Retina (tissue), 1 donor: ENCODE measurements at regions not wholly inside any gene's neighbourhood (a gene's known extent, or its start where the extent isn't known, plus 50 kb on each side); places are given as distances from the start of the nearest gene placed in this dataset.

Experiments used
- DNase-seq: peaks from one replicate; pipeline ENCODE4 v3.0.0-alpha.2; 2016

DNA sequence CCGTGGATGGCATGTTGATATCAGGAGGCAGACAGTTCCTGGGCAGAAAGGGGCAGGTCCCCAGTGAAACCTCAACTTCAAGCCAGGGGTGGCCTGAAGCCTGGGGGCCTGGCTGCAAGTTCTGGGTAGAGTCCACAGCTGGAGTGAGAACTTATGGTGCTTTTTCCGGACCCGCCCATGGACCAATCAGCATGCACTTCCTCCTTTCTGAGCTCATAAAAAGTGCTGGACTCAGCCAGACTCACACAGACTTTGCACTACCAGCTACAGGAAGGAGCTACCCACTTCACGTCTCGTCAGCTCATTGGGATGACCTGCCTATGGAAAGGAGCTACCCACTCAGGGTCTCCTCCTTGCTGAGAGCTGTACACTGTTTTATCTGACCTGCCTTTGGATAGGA is 183.1 kb upstream of the MC4R start:
- no peak for DNase-seq

DNA sequence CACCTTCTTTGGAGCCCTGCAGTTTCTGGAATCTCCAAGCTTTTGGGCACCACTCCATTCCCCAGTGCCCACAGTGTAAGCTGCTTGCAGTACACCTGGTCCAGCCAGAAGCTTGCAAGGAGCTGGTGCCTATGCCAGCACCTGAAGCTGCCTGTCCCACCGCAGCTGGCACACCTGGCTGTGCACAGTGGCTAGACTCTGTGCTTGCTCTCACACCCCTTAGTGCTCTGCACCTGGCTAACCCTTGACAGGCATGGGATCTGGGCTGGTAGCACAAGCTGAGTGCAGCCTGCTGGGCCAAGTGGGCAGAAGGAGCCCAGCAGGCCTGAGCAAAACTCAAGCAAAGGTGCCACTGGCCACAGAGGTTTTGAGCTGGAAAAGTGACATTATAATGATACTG is 183.8 kb upstream of the MC4R start:
- no peak for DNase-seq

DNA sequence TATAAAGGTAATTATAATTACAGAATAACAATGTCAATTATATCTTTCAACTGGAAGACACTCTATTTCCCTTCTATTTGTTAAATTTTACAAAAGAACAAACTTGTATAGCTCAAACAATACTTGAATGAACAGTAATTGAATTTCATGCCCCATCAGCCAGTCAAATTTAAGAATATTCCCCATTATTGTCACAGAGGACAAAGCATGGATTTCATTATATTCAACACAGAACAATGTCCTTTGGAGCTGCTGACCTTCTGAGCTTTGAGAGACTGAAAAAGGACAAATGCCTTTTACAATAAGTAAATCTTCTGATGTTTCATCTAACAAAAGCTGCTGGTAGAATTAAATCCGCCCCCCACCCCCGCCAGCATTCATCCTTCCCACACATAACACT is 187.5 kb upstream of the MC4R start:
- peak; percentile 27 for DNase-seq

DNA sequence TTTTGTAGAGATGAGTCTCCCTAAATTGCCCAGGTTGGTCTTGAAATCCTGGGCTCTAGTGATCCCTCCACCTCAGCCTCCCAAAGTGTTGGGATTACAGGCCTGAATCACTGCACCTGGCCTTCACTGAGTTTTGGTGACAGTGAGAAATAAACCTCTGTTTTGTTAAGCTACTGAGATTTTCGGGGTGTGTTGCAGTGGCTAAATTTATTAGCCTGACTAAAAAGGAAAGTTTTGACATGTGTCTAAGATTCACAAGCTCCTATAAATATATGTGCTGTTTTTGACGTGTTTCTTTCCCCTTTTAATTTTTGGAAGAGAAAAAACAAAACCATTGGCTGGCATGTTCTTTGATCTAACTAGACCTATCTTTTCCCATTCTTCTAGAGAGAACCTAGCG is 190.5 kb upstream of the MC4R start:
- no peak for DNase-seq

DNA sequence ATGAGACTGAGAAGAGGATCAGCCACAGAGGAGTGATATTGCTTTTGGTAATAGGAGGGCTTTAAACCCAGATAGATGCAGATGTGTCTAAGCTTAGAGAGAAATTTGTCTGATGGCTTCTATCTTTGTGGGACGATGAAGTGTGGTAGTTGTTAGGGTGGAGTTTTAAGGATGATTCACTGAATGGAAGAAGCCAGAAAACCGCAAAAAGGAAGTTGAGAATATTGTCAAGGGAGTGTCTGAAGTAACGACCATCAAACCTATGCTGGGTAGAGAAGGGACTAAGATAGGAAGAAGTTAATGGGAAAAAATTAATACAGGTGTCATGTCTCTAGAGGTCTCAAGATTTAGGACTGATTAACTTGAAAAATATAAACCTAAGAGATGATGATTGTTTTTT is 195.6 kb upstream of the MC4R start:
- DNase-seq = no peak

DNA sequence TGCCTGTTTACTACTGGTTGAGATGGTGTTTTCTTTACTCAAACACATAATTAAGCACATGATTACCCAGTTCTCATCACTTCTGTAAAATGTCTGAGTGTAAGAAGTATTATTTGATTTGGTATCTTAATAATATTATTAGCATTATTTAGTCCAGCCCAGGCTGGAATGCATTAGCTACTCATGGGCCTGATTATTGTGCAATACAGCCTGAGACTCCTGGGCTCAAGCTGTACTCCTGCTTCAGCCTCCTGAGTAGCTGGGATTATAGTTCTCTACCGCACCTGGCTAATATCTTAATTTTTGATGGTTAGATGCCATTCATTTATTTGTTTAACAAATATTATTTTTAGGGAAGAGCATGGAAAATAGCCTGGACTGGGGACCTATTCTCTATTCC is 197.6 kb upstream of the MC4R start:
- no peak for DNase-seq

DNA sequence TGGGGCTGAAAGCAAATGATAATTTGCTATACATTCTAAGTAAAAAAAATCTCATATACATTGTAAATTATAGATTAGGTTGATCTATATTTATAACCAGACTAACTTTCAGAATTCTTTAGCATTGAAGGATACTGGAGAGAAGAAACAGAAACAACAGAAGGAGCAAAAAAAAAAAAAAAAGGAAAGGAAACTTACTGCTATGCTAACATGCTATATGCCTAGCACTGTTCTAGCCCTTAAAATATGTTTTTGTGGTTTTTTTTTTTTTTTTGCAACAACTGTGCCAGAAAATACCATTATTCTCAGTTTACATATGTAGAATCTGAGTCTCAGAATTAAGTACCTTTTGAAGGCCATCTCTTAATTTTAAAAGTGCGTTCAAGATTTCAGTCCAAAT is 204.9 kb upstream of the MC4R start:
- no peak for DNase-seq

DNA sequence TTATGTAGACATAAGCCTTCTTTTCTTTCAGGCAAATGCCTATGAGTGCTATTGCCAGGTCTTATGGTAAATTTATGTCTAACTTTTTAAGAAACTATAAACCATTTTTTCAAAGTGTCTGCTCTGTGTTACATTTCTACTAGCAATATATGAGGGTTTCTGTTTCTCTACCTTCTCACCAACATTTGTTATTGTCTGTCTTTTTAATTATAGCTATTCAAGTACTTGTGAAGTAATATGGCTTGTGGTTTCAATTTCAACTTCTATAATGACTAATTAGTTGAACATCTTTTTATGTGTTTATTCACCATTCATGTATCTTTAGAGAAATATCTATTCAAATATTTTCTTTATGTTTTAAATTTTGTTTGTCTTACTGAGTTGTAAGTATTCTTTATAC is 213.1 kb upstream of the MC4R start:
- no peak for DNase-seq

DNA sequence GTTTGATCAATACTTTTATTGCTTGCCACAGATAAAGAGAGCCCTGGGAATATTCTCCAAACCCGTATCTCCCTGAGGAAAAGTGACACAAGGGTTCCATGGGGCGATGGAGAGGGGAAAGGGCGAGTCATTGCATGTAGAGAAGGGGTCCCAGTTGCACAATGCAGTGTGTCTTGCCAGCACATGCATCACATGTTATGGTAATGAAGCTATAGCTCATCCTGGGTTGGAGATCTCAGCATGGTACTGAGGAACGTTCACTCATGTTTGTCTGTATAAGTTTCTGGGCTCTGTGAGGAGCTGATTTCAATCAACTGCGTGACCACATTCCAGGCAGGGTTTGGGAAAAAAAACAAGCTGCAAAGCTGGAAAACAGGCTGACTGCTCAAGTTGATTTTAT is 220.7 kb upstream of the MC4R start:
- no peak for DNase-seq

DNA sequence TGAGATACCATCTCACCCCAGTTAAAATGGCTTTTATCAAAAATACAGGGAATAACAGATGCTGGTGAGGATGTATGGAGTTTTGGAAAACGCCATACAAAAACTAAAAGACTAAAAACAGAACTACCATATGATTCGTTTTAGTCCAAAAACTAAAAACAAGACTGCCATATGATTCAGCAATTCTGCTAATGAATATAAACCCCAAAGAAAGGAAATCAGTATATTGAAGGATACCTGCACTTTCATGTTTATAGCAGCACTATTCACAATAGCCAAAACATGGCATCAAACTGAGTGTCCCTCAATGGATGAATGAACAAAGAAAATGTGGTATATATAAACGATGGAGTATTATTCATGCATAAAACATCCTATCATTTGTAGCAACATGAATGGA is 224.4 kb upstream of the MC4R start:
- no peak for DNase-seq

DNA sequence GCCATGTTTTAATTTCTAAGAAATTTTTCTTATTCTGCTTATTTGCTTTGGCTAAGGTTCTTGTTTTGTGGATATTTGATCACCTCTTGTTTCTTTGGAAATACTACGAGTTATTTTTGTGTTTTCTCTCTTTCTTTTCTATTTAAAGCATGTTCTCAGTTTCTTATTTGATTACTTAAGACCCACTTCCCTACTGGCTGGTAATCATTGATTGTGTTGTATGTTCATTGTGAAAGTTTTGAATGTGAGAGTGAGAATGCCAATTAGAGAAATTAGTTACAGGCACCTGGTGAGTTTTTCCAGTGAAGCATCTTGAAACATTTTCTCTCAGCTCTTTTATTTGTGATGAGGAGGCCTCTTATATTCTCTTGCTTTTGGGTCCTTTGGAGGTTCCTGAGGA is 226.7 kb upstream of the MC4R start:
- DNase-seq = no peak

DNA sequence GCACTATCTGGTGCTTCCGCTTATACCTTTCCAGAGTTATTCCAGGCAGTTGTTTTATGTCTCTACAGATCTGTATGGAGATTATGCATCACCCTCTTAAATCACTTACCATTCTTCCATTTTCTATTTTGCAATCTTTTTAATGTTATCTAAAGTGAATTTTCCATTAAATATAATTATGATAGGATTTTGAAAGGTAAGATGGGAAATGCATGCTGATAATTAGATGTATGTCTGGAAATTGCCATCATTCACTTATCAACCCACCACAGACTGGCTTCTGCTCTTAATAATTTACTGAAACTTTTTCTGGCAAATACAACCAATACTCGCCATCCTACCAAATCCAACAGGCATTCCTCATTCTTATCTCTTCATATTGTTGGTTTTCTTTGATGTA is 227.4 kb upstream of the MC4R start:
- DNase-seq = no peak

DNA sequence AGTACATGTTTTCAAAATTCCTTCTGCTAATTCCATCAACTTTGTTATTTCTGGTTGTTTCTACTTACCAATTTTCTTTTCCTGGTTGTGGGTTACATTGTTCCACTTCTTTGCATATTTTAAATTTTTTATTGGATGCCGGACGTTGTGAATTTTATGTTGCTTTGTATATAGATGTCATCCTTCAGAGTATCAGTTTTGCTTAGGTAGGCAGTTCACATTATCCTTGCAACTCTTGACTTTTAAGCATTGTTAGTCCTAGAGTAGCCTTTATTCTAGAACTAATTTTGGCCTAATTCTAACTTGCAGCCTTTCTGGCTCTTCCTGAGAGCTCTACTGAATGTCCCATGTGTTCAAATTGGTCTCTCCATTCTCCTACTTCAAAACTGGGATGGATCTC is 228.7 kb upstream of the MC4R start:
- DNase-seq = no peak

DNA sequence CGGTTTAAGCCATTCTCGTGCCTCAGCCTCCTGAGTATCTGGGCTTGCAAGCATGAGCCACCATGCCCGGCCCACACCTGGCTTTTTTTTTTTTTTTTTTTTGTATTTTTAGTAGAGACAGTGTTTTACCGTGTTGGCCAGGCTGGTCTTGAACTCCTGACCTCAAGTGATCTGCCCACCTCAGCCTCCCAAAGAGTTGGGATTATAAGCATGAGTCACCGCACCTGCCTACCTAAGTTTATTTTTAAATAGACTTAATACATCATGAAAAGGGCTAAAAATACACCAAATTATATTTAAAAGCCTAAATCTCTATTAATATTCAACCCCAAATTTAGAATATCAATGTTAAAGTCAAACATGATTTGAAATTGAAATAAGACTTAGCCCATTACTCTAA is 250.8 kb upstream of the MC4R start:
- no peak for DNase-seq

DNA sequence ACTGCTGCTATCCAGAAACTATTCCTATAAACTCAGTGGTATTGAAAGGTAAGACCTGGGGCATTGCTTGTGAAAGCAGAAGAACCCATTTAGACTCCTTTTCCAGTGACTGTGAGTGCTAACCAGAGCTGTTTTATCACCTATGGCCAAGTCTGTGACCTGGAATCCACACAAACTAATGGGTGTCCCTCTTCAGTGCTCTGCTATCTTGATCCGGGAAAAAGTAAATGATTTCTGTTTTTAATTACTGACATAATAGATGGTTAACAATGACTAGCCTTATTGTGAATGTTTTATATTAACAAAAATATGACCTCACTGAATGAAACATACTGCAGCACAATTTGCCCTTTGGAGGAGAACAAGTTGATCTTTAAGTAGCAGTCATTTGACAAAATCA is 251.6 kb upstream of the MC4R start:
- DNase-seq = no peak

DNA sequence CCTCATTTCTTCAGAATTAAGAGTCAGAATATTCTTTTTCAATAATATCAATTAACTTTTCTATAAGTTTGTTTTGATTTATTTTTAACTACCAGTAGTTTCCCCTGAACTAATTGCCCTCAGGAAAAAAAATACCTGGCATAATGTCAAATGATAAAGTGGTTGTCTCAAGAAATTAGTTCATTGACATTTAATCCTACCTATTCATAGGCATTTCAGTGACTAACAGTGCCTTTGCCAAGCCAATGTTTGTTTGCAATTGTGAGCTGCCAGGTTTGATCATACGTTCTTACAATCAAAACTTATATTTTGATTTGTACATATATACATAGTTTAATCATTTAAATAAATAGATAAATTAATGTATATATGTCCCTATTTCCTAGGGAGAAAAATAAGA is 267.3 kb upstream of the MC4R start:
- no peak for DNase-seq

DNA sequence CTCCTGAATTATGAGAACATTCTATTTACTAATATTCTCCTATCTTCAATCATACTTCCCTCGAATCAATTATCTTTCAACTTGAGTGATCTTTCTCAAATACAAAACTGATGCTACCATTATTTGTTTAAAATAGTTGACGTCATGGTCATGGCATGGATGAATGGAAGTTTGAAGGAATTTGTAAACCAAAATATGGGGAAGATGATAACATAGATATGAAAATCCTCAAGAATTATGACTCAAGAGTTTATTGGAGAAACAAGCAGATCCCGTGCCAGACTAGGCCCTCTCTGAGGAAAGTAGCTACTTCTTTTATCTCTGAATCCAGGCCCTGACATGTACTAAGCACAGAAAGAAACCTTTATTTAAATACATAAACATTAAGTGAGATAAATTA is 270.4 kb upstream of the MC4R start:
- DNase-seq = no peak

DNA sequence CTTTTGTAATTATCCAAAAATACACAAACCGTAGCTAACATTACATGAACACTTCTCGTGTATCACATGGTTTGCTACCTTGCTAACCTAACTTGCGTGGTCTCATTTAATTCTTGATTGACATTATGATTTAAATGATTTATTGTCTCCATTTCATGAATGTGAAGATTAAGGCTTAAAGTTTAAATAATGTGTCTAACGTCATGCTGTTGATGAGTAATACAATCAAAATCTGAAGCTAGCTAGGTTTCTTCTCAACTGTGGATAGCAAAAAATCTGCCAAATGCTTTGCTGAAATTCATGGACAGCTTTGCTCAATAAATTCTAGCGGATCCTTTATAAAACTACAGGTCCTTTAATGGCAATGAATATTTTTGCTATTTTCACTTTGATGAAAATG is 274.1 kb upstream of the MC4R start:
- no peak for DNase-seq

DNA sequence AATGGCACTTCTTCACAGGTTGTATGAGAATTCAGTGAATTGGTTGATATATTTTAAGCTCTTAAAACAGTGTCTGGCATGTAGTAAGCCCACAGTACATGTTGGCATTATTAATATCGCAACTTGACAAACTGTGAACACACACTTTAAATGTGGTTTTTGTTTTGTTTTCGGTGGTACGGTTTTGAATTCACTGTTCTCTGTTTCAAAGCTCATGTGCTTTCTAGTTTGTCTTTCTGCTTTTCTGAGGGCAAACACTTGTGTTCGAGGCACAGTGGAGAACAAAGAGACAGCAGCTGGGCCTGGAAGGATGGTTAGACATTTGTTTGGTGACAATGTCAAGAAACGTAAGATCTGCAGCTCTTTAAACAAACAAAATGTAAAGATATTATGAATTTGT is 276.5 kb upstream of the MC4R start:
- no peak for DNase-seq

DNA sequence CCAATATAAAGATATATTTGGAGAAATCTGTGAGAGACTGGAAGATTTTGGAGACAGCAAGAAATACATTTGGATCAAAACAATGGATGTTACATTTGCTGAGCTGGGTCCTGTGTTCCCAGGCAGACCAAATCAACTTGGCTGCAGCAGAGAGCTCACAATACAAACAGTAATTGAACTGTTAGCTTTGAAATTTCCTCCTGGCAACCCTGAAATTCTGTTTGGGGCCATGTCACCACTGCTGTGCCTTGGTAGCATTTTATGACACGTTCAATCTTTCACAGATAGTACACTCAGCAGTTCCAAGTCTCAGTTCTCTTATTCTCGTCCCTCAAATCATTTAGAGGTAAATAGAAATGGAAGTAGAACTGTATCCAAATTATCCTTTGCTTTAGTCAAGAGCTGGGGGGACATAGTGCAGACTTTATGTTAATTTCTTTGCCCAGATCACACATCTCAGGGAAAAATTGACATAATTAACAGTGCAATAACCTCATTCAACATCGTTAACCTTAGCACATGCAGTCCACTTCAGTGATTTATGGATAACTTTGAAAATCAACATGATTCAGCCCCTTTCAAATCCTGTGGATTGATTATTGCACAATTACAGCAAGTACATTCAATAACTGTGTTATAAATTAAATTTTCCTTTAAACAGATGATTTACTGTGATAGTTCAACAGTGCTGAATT is 277.4 kb upstream of the MC4R start:
- DNase-seq = no peak

DNA sequence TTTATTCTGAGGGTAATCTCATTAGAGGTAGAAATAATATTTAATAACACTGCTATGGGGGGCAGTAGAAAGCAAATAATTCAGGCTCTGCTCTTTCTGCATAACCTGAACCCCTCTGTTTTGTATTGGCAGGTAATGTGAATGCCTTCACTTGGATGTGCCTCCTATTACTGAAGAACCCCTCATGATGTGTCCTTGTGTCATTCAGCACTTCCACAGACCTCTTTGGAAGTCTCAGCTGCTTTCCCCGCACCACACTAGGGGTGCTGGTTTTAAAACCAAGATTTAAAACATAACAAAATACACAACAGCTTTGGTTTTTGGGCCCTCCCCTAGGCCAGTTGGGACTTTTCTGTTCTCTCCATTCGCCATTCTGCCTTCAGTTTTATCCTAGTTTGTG is 281.7 kb upstream of the MC4R start:
- DNase-seq = no peak

DNA sequence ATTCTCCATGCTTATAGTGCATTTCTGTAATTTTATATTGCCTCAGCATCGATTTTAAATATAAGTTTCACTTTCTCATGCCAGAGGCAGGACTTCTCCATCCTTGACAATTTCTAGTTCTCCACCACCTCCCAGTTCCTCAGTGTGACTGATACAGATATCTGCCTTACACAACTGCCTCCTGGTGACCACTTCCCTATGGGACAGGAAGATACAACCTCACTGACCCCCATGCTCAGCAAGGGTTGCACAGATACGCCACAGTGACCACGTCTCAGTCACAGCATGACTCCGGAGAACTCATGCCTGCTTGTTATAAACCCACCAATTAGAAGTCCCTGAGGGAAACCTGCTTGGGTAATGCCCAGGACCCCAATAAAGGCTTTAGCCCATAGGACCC is 284.0 kb upstream of the MC4R start:
- no peak for DNase-seq

DNA sequence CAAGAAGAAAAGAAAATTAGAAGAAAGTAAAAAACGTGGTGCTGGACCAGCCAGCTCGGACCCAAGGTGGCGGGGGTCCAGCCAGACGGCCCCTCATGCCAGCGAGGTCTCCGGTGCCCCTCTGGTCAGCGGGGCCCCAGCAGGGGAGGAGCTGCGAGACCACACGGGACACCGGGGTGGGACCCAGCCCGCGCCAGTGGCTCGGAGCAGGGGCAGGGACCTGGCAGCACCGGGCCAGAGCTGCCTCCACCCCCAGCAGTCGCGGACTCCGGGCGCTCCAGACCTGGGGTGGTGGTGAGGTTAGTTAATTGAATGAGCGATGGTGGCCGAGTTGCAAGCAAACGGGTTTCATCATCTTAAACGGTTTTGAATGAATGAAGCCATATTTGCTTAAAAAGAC is 289.9 kb upstream of the MC4R start:
- DNase-seq = no peak

DNA sequence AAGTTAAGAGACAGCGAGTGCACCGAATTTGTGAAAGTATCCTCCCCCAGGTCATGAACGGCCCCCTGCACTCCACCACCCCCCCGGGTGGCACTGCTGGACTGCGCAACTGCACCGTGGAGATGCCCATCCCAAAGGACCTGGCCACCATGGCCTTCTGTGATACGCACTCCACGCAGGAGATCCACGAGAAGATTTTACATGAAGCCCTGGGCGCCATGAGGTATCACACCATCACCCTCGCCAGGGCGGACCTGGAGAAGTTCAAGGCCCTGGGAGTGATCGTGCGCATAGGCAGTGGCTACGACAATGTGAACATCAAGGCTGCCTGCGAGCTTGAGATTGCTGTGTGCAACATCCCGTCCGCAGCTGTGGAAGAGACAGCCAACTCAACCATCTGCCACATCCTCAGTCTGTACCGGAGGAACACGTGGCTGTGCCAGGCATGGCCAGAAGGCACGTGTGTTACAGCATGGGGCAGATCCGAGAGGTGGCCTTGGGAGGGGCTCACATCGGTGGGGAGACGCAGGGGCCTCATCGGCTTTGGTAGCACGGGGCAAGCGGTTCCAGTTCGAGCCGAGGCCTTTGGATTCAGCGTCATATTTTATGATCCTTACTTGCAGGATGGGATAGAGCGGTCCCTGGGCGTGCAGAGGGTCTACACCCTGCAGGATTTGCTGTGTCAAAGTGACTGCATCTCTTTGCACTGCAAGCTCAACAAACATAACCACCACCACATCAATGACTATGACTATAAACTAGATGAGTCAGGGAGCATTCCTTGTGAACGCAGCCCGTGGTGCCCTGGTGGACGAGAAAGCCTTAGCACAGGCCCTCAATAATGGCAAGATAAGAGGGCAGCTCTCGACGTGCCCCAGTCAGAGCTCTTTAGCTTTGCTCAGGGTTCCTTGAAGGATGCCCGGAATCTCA is 290.8 kb upstream of the MC4R start:
- no peak for DNase-seq

DNA sequence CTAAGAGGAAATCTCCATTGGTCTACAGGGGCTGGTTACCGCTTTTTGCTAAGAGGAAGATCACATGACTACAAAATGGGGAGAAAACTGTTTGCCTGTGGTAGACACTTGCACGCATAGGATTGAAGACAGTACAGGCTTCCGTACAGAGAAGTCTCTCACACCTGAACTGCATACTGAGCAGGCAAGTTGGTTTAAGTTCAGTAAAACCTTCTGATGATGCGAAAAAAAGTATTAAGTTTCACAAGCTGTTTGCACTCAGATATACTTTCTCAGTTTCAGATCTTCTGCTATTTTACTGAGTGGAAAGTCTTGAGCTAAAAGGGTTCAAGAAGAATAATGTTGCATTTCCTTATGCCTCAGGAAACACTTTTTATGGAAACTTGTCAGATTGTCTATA is 292.2 kb upstream of the MC4R start:
- no peak for DNase-seq
